IMR-90 (cell line): ENCODE measurements at regions not wholly inside any gene's neighbourhood (a gene's known extent, or its start where the extent isn't known, plus 50 kb on each side); places are given as distances from the start of the nearest gene placed in this dataset.

Experiments used
- ATAC-seq: fragments of 200-7000 bp; cut with Tn5 transposase; 2 replicates; pipeline ENCODE4 v1.9.1; 2020; ENCODE audit warnings: low read depth, mild to moderate bottlenecking, moderate library complexity
- BruUV-seq: library from RNA; stranded (reverse); fragments of 400-500 nt; replicated peaks from 2 replicates; lab custom pipeline; 2021; lab: Mats Ljungman, UMichigan
- CTCF ChIA-PET: fragments of 300-600 bp; formaldehyde crosslinking; extraction: SDS; loops from one replicate; lab custom pipeline; 2021; ENCODE audit warnings: antibody characterized with exemption; lab: Yijun Ruan, JAX
- POLR2A ChIA-PET: fragments of 300-600 bp; sonication (Branson Sonifier 250); formaldehyde crosslinking; loops from one replicate; lab custom pipeline; 2022; ENCODE audit warnings: antibody characterized with exemption; ENCODE audit not compliant: unreplicated experiment; lab: Charles Lee
- DNase-seq: peaks from one replicate; pipeline ENCODE4 v3.0.0; 2013
- H2AFZ ChIP-seq: replicated peaks from 2 replicates; pipeline ENCODE3; 2013; ENCODE audit warnings: low read length, mild to moderate bottlenecking; ENCODE audit not compliant: poor library complexity
- H2AK5ac ChIP-seq: 2 replicates; pipeline ENCODE4 v1.6.1; 2013; ENCODE audit warnings: low read depth, low read length, inconsistent platforms
- H2AK9ac ChIP-seq: replicated peaks from 2 replicates; pipeline ENCODE3; 2013; ENCODE audit warnings: mild to moderate bottlenecking, low read depth, low read length, moderate library complexity; ENCODE audit not compliant: poor library complexity
- H2BK120ac ChIP-seq: 2 replicates; pipeline ENCODE4 v1.6.1; 2013; ENCODE audit warnings: low read depth, low read length, inconsistent platforms
- H2BK15ac ChIP-seq: 3 replicates; pipeline ENCODE4 v1.6.1; 2013; ENCODE audit warnings: low read depth, low read length, inconsistent platforms
- H2BK20ac ChIP-seq: 2 replicates; pipeline ENCODE4 v1.6.1; 2013; ENCODE audit warnings: low read depth, mild to moderate bottlenecking, inconsistent platforms, low read length, moderate library complexity
- H2BK5ac ChIP-seq: 2 replicates; pipeline ENCODE4 v1.6.1; 2013; ENCODE audit warnings: mild to moderate bottlenecking, low read depth, low read length, inconsistent platforms; ENCODE audit not compliant: poor library complexity, severe bottlenecking
- H3K14ac ChIP-seq: replicated peaks from 2 replicates; pipeline ENCODE4 v1.6.1; 2013; ENCODE audit warnings: low read depth, low read length, inconsistent platforms
- H3K18ac ChIP-seq: 2 replicates; pipeline ENCODE4 v1.6.1; 2013; ENCODE audit warnings: low read depth, low read length, control low read depth
- H3K23ac ChIP-seq: 2 replicates; pipeline ENCODE4 v1.6.1; 2013; ENCODE audit warnings: low read depth, low read length, inconsistent platforms
- H3K27ac ChIP-seq: 2 replicates; pipeline ENCODE4 v1.5.1; 2013; ENCODE audit warnings: mild to moderate bottlenecking, control low read depth, low read length; ENCODE audit not compliant: insufficient read depth
- H3K27me3 ChIP-seq: 2 replicates; pipeline ENCODE4 v1.6.1; 2013; ENCODE audit warnings: low read length; ENCODE audit not compliant: control insufficient read depth, insufficient read depth
- H3K36me3 ChIP-seq: 2 replicates; pipeline ENCODE4 v1.6.1; 2013; ENCODE audit warnings: low read length, mixed read lengths; ENCODE audit not compliant: control insufficient read depth, insufficient read depth
- H3K4ac ChIP-seq: 2 replicates; pipeline ENCODE4 v1.6.1; 2013; ENCODE audit warnings: low read depth, low read length, inconsistent platforms
- H3K4me1 ChIP-seq: 2 replicates; pipeline ENCODE4 v1.6.1; 2013; ENCODE audit warnings: low read length, mixed read lengths; ENCODE audit not compliant: control insufficient read depth, insufficient read depth
- H3K4me2 ChIP-seq: 2 replicates; pipeline ENCODE4 v1.6.1; 2013; ENCODE audit warnings: low read depth, mild to moderate bottlenecking, control low read depth, low read length, moderate library complexity
- H3K4me3 ChIP-seq: 2 replicates; pipeline ENCODE4 v1.5.1; 2013; ENCODE audit warnings: low read depth, mild to moderate bottlenecking, control low read depth, low read length, moderate library complexity; ENCODE audit not compliant: insufficient read depth
- H3K56ac ChIP-seq: 2 replicates; pipeline ENCODE4 v1.6.1; 2013; ENCODE audit warnings: low read length, inconsistent platforms; ENCODE audit not compliant: insufficient read depth; ENCODE audit errors: extremely low read depth
- H3K79me1 ChIP-seq, 2 experiments: 2 replicates each; pipeline ENCODE4 v1.6.1; 2013; ENCODE audit warnings: low read length in 2 of 2, inconsistent platforms in 1 of 2, low read depth in 1 of 2
- H3K9ac ChIP-seq: 2 replicates; pipeline ENCODE4 v1.6.1; 2013; ENCODE audit warnings: low read depth, low read length, control low read depth
- H3K9me1 ChIP-seq: 2 replicates; pipeline ENCODE4 v1.6.1; 2013; ENCODE audit warnings: low read length, inconsistent platforms; ENCODE audit not compliant: insufficient read depth
- H3K9me3 ChIP-seq: 2 replicates; pipeline ENCODE4 v1.6.1; 2013; ENCODE audit warnings: low read length; ENCODE audit not compliant: control insufficient read depth, insufficient read depth
- H4K20me1 ChIP-seq: 2 replicates; pipeline ENCODE4 v1.6.1; 2013; ENCODE audit warnings: low read length, inconsistent platforms; ENCODE audit not compliant: insufficient read depth
- H4K5ac ChIP-seq: 2 replicates; pipeline ENCODE4 v1.6.1; 2013; ENCODE audit warnings: mild to moderate bottlenecking, low read depth, low read length, control low read depth
- H4K8ac ChIP-seq, 2 experiments: 2 replicates each; pipeline ENCODE4 v1.6.1; 2013; ENCODE audit warnings: low read depth in 2 of 2, low read length in 2 of 2, control low read depth in 1 of 2, inconsistent platforms in 1 of 2
- H4K91ac ChIP-seq: 2 replicates; pipeline ENCODE4 v1.6.1; 2013; ENCODE audit warnings: low read depth, low read length, inconsistent platforms; ENCODE audit not compliant: insufficient read depth
- BHLHE40 ChIP-seq: fragments of 150-350 bp; IDR thresholded peaks from 2 replicates; pipeline ENCODE4 v1.6.1; 2016; ENCODE audit warnings: mild to moderate bottlenecking, low read depth, low read length
- CEBPB ChIP-seq: IDR thresholded peaks from 2 replicates; pipeline ENCODE4 v1.6.1; 2012; ENCODE audit warnings: low read depth, low read length, improper control_type of control experiment
- CHD1 ChIP-seq: IDR thresholded peaks from 2 replicates; pipeline ENCODE4 v1.6.1; 2012; ENCODE audit warnings: low read depth, low read length, improper control_type of control experiment
- CTCF ChIP-seq: conservative IDR thresholded peaks from 2 replicates; pipeline ENCODE4 v1.5.1; 2012; ENCODE audit warnings: mild to moderate bottlenecking, low read depth, low read length, improper control_type of control experiment
- FOS ChIP-seq: fragments of 150-350 bp; IDR thresholded peaks from 2 replicates; pipeline ENCODE4 v1.6.1; 2016; ENCODE audit warnings: low read depth, low read length
- MAFK ChIP-seq: IDR thresholded peaks from 2 replicates; pipeline ENCODE4 v1.6.1; 2012; ENCODE audit warnings: low read depth, low read length, improper control_type of control experiment
- MAZ ChIP-seq: IDR thresholded peaks from 2 replicates; pipeline ENCODE4 v1.6.1; 2012; ENCODE audit warnings: low read depth, mild to moderate bottlenecking, low read length, improper control_type of control experiment, moderate library complexity, borderline replicate concordance
- MXI1 ChIP-seq: IDR thresholded peaks from 2 replicates; pipeline ENCODE4 v1.6.1; 2012; ENCODE audit warnings: low read depth, mild to moderate bottlenecking, low read length, moderate library complexity, borderline replicate concordance
- POLR2A ChIP-seq: IDR thresholded peaks from 2 replicates; pipeline ENCODE4 v1.6.1; 2012; ENCODE audit warnings: mild to moderate bottlenecking, low read depth, low read length
- RAD21 ChIP-seq: IDR thresholded peaks from 2 replicates; pipeline ENCODE4 v1.6.1; 2012; ENCODE audit warnings: low read length, improper control_type of control experiment
- RCOR1 ChIP-seq: IDR thresholded peaks from 2 replicates; pipeline ENCODE4 v1.6.1; 2012; ENCODE audit warnings: mild to moderate bottlenecking, low read length, improper control_type of control experiment; ENCODE audit not compliant: insufficient replicate concordance
- RFX5 ChIP-seq: IDR thresholded peaks from 2 replicates; pipeline ENCODE4 v1.8.0; 2012; ENCODE audit warnings: low read depth, mild to moderate bottlenecking, low read length, moderate library complexity
- SMC3 ChIP-seq: fragments of 150-350 bp; IDR thresholded peaks from 2 replicates; pipeline ENCODE4 v1.6.1; 2016; ENCODE audit warnings: low read depth, mild to moderate bottlenecking, antibody characterized with exemption, low read length, moderate library complexity
- WGBS, 2 experiments: methylation state at CpG; one replicate each; pipeline versions ENCODE4 v1.1.5 to v1.1.7; 2013; ENCODE audit warnings: missing lambda C conversion rate in 2 of 2; ENCODE audit not compliant: insufficient read length in 1 of 2; ENCODE audit errors: extremely low coverage in 2 of 2; 5-methylcytosine and 5-hydroxymethylcytosine counted together
- dilution Hi-C: fragments of 300-500 bp; cut with HindIII; formaldehyde crosslinking; loops from one replicate; pipeline ENCODE4 v1.14.3; 2018; ENCODE audit warnings: low sequenced_read_pairs; ENCODE audit not compliant: unreplicated experiment
- in situ Hi-C: fragments of 300-500 bp; cut with MboI; formaldehyde crosslinking; loops from 3 replicates; pipeline ENCODE4 v1.14.3; 2019; ENCODE audit warnings: low sequenced_read_pairs, inconsistent platforms, mixed read lengths
- intact Hi-C: fragments of 100-400 bp; cut with micrococcal nuclease; formaldehyde crosslinking; loops from 2 replicates; pipeline ENCODE4 v1.10.0; 2022
- TF ChIP-seq, protein P1 (sequence below): fragments of 150-350 bp; IDR thresholded peaks from 2 replicates; pipeline ENCODE4 v1.6.1; 2016; ENCODE audit warnings: low read depth, mild to moderate bottlenecking, low read length, moderate library complexity, borderline replicate concordance

- no peak overlapping the region for H3K4ac ChIP-seq
- H2AK9ac ChIP-seq: no peak overlapping the region
- no peak overlapping the region for H2BK20ac ChIP-seq
- no peak overlapping the region for H2AFZ ChIP-seq
- H3K79me1 ChIP-seq: no peaks in the 10 kb centered on the region
- no peak overlapping the region for H3K23ac ChIP-seq
- ATAC-seq: no peak
- CTCF ChIA-PET: no interaction called here
- H3K4me1 ChIP-seq: no peaks in the 10 kb centered on the region
- H3K9ac ChIP-seq: no peak overlapping the region
- H4K5ac ChIP-seq: no peak overlapping the region
- no peak overlapping the region for H3K14ac ChIP-seq
- H3K27ac ChIP-seq: no peak overlapping the region
- POLR2A ChIA-PET: no interaction called here
- no TSS peak for BruUV-seq
- no peak for DNase-seq
- no peaks in the 10 kb centered on the region for H4K20me1 ChIP-seq
- H2BK120ac ChIP-seq: no peak overlapping the region
- no peak overlapping the region for H2AK5ac ChIP-seq
- H3K18ac ChIP-seq: no peak overlapping the region
- no peak overlapping the region for H3K56ac ChIP-seq
- dilution Hi-C loops (no loop called here), intact Hi-C loops (no loop called here), in situ Hi-C loops (no loop called here)
- no peaks in the 10 kb centered on the region for H3K36me3 ChIP-seq
- H2BK5ac ChIP-seq: no peak overlapping the region
- H2BK15ac ChIP-seq: no peak overlapping the region
- 46% methylated on average over 2 of the region's 4 CpGs; no CpG with 5 or more reads in 1 of the 2 experiments for WGBS, 2 experiments
- H4K8ac ChIP-seq: no peak overlapping the region
- H4K91ac ChIP-seq: no peak overlapping the region
- no peak overlapping the region for H3K4me2 ChIP-seq
- H3K9me1 ChIP-seq: no peaks in the 10 kb centered on the region
- H3K9me3 ChIP-seq: no peaks in the 10 kb centered on the region
- H3K27me3 ChIP-seq: peaks cover 10% of the 10 kb centered on the region
- no peak overlapping the region for H3K4me3 ChIP-seq
- TF ChIP-seq, protein P1, sequence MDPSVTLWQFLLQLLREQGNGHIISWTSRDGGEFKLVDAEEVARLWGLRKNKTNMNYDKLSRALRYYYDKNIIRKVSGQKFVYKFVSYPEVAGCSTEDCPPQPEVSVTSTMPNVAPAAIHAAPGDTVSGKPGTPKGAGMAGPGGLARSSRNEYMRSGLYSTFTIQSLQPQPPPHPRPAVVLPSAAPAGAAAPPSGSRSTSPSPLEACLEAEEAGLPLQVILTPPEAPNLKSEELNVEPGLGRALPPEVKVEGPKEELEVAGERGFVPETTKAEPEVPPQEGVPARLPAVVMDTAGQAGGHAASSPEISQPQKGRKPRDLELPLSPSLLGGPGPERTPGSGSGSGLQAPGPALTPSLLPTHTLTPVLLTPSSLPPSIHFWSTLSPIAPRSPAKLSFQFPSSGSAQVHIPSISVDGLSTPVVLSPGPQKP: no peak
- TF ChIP-seq CEBPB: no peak
- TF ChIP-seq CTCF: no peak
- no peak for TF ChIP-seq SMC3
- no peak for TF ChIP-seq MAFK
- TF ChIP-seq POLR2A: no peak
- no peak for TF ChIP-seq CHD1
- no peak for TF ChIP-seq FOS
- TF ChIP-seq MXI1: no peak
- TF ChIP-seq BHLHE40: no peak
- TF ChIP-seq MAZ: no peak
- TF ChIP-seq RFX5: no peak
- no peak for TF ChIP-seq RCOR1
- no peak for TF ChIP-seq RAD21
These were observed 102.8 kb downstream of the ZNF664 start for GRCh38 chr12:124075841-124076240.
